Neuronal stem cell (in vitro differentiated cells): ENCODE measurements at regions not wholly inside any gene's neighbourhood (a gene's known extent, or its start where the extent isn't known, plus 50 kb on each side); places are given as distances from the start of the nearest gene placed in this dataset.

ENCODE experiments used
- DNase-seq: peaks from one replicate; pipeline ENCODE4 v3.0.0-alpha.2; 2013; ENCODE audit warnings: low spot score
- H2AFZ ChIP-seq: one replicate; pipeline ENCODE4 v1.6.1; 2013; ENCODE audit warnings: mild to moderate bottlenecking, low read length, inconsistent platforms
- H2AK5ac ChIP-seq: 2 replicates; pipeline ENCODE4 v1.6.1; 2013; ENCODE audit warnings: low read depth, mild to moderate bottlenecking, inconsistent platforms, low read length, moderate library complexity, mixed read lengths
- H2BK120ac ChIP-seq: 2 replicates; pipeline ENCODE4 v1.6.1; 2013; ENCODE audit warnings: low read depth, mild to moderate bottlenecking, inconsistent platforms, low read length, moderate library complexity, mixed read lengths
- H2BK12ac ChIP-seq: one replicate; pipeline ENCODE4 v1.6.1; 2013; ENCODE audit warnings: low read length, inconsistent platforms
- H2BK15ac ChIP-seq: 2 replicates; pipeline ENCODE4 v1.6.1; 2013; ENCODE audit warnings: mild to moderate bottlenecking, low read length, inconsistent platforms, mixed read lengths
- H2BK5ac ChIP-seq: one replicate; pipeline ENCODE4 v1.6.1; 2013; ENCODE audit warnings: inconsistent platforms, mild to moderate bottlenecking, low read length, moderate library complexity
- H3K14ac ChIP-seq: one replicate; pipeline ENCODE4 v1.6.1; 2013; ENCODE audit warnings: low read length, inconsistent platforms
- H3K18ac ChIP-seq: 2 replicates; pipeline ENCODE4 v1.6.1; 2013; ENCODE audit warnings: low read length, inconsistent platforms
- H3K23ac ChIP-seq: 2 replicates; pipeline ENCODE4 v1.6.1; 2013; ENCODE audit warnings: low read depth, mild to moderate bottlenecking, mixed read lengths, low read length, inconsistent platforms; ENCODE audit not compliant: poor library complexity
- H3K27ac ChIP-seq: replicated peaks from 3 replicates; pipeline ENCODE4 v1.5.1; 2013; ENCODE audit warnings: low read length, inconsistent platforms
- H3K27me3 ChIP-seq, 3 experiments: 2 replicates each; pipeline ENCODE4 v1.6.1; 2013; ENCODE audit warnings: low read length in 3 of 3, mild to moderate bottlenecking in 2 of 3, inconsistent platforms in 1 of 3, low read depth in 1 of 3, mixed read lengths in 1 of 3, moderate library complexity in 1 of 3; ENCODE audit not compliant: control insufficient read depth in 3 of 3, insufficient read depth in 3 of 3
- H3K36me3 ChIP-seq, 2 donors: replicated peaks in 1 of 2; 2 replicates each; pipeline ENCODE4 v1.6.1; 2013; ENCODE audit warnings: low read length in 2 of 2; ENCODE audit not compliant: control insufficient read depth in 2 of 2, insufficient read depth in 2 of 2
- H3K4ac ChIP-seq: 2 replicates; pipeline ENCODE4 v1.6.1; 2013; ENCODE audit warnings: inconsistent platforms, mild to moderate bottlenecking, low read length, moderate library complexity
- H3K4me1 ChIP-seq, 2 donors: 1 replicate in 1 of 2; 2 replicates in 1 of 2; pipeline ENCODE4 v1.6.1; 2013; ENCODE audit warnings: low read length in 2 of 2, low read depth in 1 of 2; ENCODE audit not compliant: control insufficient read depth in 2 of 2, insufficient read depth in 1 of 2
- H3K4me2 ChIP-seq: one replicate; pipeline ENCODE4 v1.6.1; 2013; ENCODE audit warnings: mild to moderate bottlenecking, low read length, inconsistent platforms; ENCODE audit not compliant: insufficient read depth, poor library complexity, severe bottlenecking
- H3K4me3 ChIP-seq, 2 donors: 2 replicates each; pipeline ENCODE4 v1.5.1; 2013; ENCODE audit warnings: low read length in 2 of 2, mild to moderate bottlenecking in 2 of 2, inconsistent platforms in 1 of 2, moderate library complexity in 1 of 2
- H3K79me1 ChIP-seq: one replicate; pipeline ENCODE4 v1.6.1; 2013; ENCODE audit warnings: low read depth, mild to moderate bottlenecking, inconsistent platforms, low read length, moderate library complexity
- H3K9ac ChIP-seq: one replicate; pipeline ENCODE4 v1.6.1; 2013; ENCODE audit warnings: mild to moderate bottlenecking, low read depth, low read length, inconsistent platforms; ENCODE audit not compliant: poor library complexity
- H3K9me3 ChIP-seq, 2 donors: replicated peaks in 1 of 2; 2 replicates each; pipeline versions ENCODE3 to v1.6.1; 2013; ENCODE audit warnings: low read length in 2 of 2, mild to moderate bottlenecking in 2 of 2, inconsistent platforms in 1 of 2, low read depth in 1 of 2, mixed read lengths in 1 of 2, moderate library complexity in 1 of 2; ENCODE audit not compliant: control insufficient read depth in 2 of 2, insufficient read depth in 1 of 2
- H4K8ac ChIP-seq: one replicate; pipeline ENCODE4 v1.6.1; 2013; ENCODE audit warnings: low read depth, mild to moderate bottlenecking, inconsistent platforms, low read length, moderate library complexity
- H4K91ac ChIP-seq: one replicate; pipeline ENCODE4 v1.6.1; 2013; ENCODE audit warnings: low read length, low read depth, mild to moderate bottlenecking, inconsistent platforms; ENCODE audit not compliant: poor library complexity
- WGBS, 2 donors: extraction: QIAGEN DNeasy Blood & Tissue Kit; methylation state at CpG; one replicate each; pipeline ENCODE4 v1.1.7; 2013; ENCODE audit warnings: missing lambda C conversion rate in 2 of 2, mixed read lengths in 1 of 2; ENCODE audit not compliant: insufficient read length in 2 of 2, insufficient replicate concordance in 1 of 2; ENCODE audit errors: extremely low coverage in 2 of 2; 5-methylcytosine and 5-hydroxymethylcytosine counted together

- no peak overlapping the region for H2BK120ac ChIP-seq
- no peaks in the 10 kb centered on the region for H3K79me1 ChIP-seq
- DNase-seq: peak; percentile 37
- H2BK5ac ChIP-seq: no peak overlapping the region
- H4K91ac ChIP-seq: no peak overlapping the region
- no peak overlapping the region for H3K4me2 ChIP-seq
- no peak overlapping the region for H3K4me3 ChIP-seq
- no peak overlapping the region for H3K14ac ChIP-seq
- H2AFZ ChIP-seq: no peak overlapping the region
- H2BK15ac ChIP-seq: no peak overlapping the region
- H4K8ac ChIP-seq: no peak overlapping the region
- peaks cover 0 to 23% of the 10 kb centered on the region in 2 donors for H3K4me1 ChIP-seq
- no peak overlapping the region for H3K9ac ChIP-seq
- H2BK12ac ChIP-seq: no peak overlapping the region
- peak overlapping the region; percentile 23 for H3K18ac ChIP-seq
- no peak overlapping the region for H3K4ac ChIP-seq
- H3K36me3 ChIP-seq: no peaks in the 10 kb centered on the region
- no peaks in the 10 kb centered on the region for H3K9me3 ChIP-seq
- no peaks in the 10 kb centered on the region for H3K27me3 ChIP-seq
- no CpG with 5 or more reads among the region's 7 CpGs for WGBS, 2 donors
- H3K23ac ChIP-seq: no peak overlapping the region
- peak overlapping the region; percentile 14 for H3K27ac ChIP-seq
- H2AK5ac ChIP-seq: no peak overlapping the region
These were observed 67.4 kb upstream of the SLC34A2 start for GRCh38 chr4:25588206-25588605.

- H3K79me1 ChIP-seq: no peaks in the 10 kb centered on the region
- no peak overlapping the region for H3K23ac ChIP-seq
- no peak overlapping the region for H2BK15ac ChIP-seq
- no peaks in the 10 kb centered on the region for H3K36me3 ChIP-seq
- H2BK12ac ChIP-seq: no peak overlapping the region
- WGBS, 2 donors: no CpG with 5 or more reads among the region's 5 CpGs
- no peak overlapping the region for H3K18ac ChIP-seq
- no peak overlapping the region for H2AFZ ChIP-seq
- no peaks in the 10 kb centered on the region for H3K27me3 ChIP-seq
- no peak overlapping the region for H4K91ac ChIP-seq
- no peak overlapping the region for H3K4me3 ChIP-seq
- H2AK5ac ChIP-seq: no peak overlapping the region
- H2BK5ac ChIP-seq: no peak overlapping the region
- H3K27ac ChIP-seq: no peak overlapping the region
- H3K4me2 ChIP-seq: no peak overlapping the region
- peaks cover 0 to 20% of the 10 kb centered on the region in 2 donors for H3K4me1 ChIP-seq
- DNase-seq: no peak
- no peak overlapping the region for H3K14ac ChIP-seq
- H2BK120ac ChIP-seq: no peak overlapping the region
- no peaks in the 10 kb centered on the region for H3K9me3 ChIP-seq
- no peak overlapping the region for H3K9ac ChIP-seq
- no peak overlapping the region for H3K4ac ChIP-seq
- no peak overlapping the region for H4K8ac ChIP-seq
These were observed 65.5 kb upstream of the SLC34A2 start for GRCh38 chr4:25590171-25590570.

GRCh38 chr4:25592736-25593135 is 62.9 kb upstream of the SLC34A2 start:
- Histone ChIP-seq H3K9me3 (peaks cover 0 to under 1% of the 10 kb centered on the region in 2 donors), H3K27ac (no peak overlapping the region), H3K36me3 (no peaks in the 10 kb centered on the region), H4K8ac (no peak overlapping the region), H3K79me1 (no peaks in the 10 kb centered on the region), H3K27me3 (no peaks in the 10 kb centered on the region), H3K18ac (no peak overlapping the region), H3K4ac (no peak overlapping the region), H2AFZ (no peak overlapping the region), H3K23ac (no peak overlapping the region), H3K4me3 (no peak overlapping the region), H2BK15ac (no peak overlapping the region), H3K9ac (no peak overlapping the region), H3K14ac (no peak overlapping the region), H2BK12ac (no peak overlapping the region), H2BK120ac (no peak overlapping the region), H4K91ac (no peak overlapping the region), H3K4me2 (no peak overlapping the region), H2BK5ac (no peak overlapping the region), H2AK5ac (no peak overlapping the region), H3K4me1 (peaks cover 0 to 11% of the 10 kb centered on the region in 2 donors)
- WGBS, 2 donors: no CpG with 5 or more reads among the region's 5 CpGs
- DNase-seq: no peak
